ENCODE measurements at regions not wholly inside any gene's neighbourhood (a gene's known extent, or its start where the extent isn't known, plus 50 kb on each side); places are given as distances from the start of the nearest gene placed in this dataset.

DNA sequence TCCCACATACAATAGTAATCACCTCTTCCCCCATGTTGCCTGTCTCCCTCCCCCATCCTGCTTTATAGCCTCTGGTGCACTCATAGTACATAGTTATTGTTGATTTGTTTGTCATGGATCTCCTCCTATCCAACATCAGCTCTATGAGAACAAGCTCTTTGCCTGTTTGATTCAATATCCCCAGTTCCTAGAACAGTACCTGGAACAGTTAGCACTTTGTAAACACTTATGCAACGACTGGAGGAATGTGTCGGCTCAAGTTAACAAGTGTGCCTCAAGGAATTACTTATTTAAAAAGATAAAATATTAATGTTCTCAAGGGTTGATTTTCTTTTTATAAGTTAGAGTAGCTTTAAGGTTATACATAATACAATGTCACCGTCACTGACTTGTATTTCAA lies 271.6 kb upstream of the KAZN start:
- Histone ChIP-seq H3K27me3 (ENCODE audit: low read length) (no peaks in the 10 kb centered on the region), H2AFZ (ENCODE audit: low read depth, low read length, severe bottlenecking) (no peak overlapping the region), H3K9ac (ENCODE audit: low read length) (no peak overlapping the region), H3K36me3 (ENCODE audit: low read length) (no peaks in the 10 kb centered on the region), H3K79me2 (ENCODE audit: insufficient read depth, low read length) (no peaks in the 10 kb centered on the region), H3F3A (ENCODE audit: insufficient read depth) (no peaks in the 10 kb centered on the region), H3K9me3 (ENCODE audit: insufficient read depth, low read length) (no peaks in the 10 kb centered on the region), H3K4me3 (ENCODE audit: insufficient read depth, low read length, poor library complexity, severe bottlenecking) (no peak overlapping the region), H3K9me2 (replicated peaks; ENCODE audit: insufficient read depth, low read length) (no peaks in the 10 kb centered on the region), H4K20me1 (ENCODE audit: low read depth, low read length) (no peaks in the 10 kb centered on the region), H3K27ac (ENCODE audit: low read depth, low read length) (no peak overlapping the region), H3K4me2 (ENCODE audit: low read depth, low read length, poor library complexity, severe bottlenecking) (no peak overlapping the region)
- TF ChIP-seq, protein P1, sequence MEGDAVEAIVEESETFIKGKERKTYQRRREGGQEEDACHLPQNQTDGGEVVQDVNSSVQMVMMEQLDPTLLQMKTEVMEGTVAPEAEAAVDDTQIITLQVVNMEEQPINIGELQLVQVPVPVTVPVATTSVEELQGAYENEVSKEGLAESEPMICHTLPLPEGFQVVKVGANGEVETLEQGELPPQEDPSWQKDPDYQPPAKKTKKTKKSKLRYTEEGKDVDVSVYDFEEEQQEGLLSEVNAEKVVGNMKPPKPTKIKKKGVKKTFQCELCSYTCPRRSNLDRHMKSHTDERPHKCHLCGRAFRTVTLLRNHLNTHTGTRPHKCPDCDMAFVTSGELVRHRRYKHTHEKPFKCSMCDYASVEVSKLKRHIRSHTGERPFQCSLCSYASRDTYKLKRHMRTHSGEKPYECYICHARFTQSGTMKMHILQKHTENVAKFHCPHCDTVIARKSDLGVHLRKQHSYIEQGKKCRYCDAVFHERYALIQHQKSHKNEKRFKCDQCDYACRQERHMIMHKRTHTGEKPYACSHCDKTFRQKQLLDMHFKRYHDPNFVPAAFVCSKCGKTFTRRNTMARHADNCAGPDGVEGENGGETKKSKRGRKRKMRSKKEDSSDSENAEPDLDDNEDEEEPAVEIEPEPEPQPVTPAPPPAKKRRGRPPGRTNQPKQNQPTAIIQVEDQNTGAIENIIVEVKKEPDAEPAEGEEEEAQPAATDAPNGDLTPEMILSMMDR (IDR thresholded peaks at IDR 0.05; ENCODE audit: insufficient read depth, low read length, poor library complexity, severe bottlenecking), result no peak
- no peak for TF ChIP-seq EZH2phosphoT487 (conservative IDR thresholded peaks at IDR 0.05; ENCODE audit: low read length)

GRCh38 chr1:14328685-14329084 lies 269.8 kb upstream of the KAZN start:
- Histone ChIP-seq H3K27me3 (ENCODE audit: low read length) (no peaks in the 10 kb centered on the region), H3K27ac (ENCODE audit: low read depth, low read length) (no peak overlapping the region), H3K9ac (ENCODE audit: low read length) (no peak overlapping the region), H3K36me3 (ENCODE audit: low read length) (no peaks in the 10 kb centered on the region), H2AFZ (ENCODE audit: low read depth, low read length, severe bottlenecking) (no peak overlapping the region), H3F3A (ENCODE audit: insufficient read depth) (no peaks in the 10 kb centered on the region), H3K9me3 (ENCODE audit: insufficient read depth, low read length) (no peaks in the 10 kb centered on the region), H4K20me1 (ENCODE audit: low read depth, low read length) (no peaks in the 10 kb centered on the region), H3K9me2 (replicated peaks; ENCODE audit: insufficient read depth, low read length) (no peaks in the 10 kb centered on the region), H3K79me2 (ENCODE audit: insufficient read depth, low read length) (no peaks in the 10 kb centered on the region), H3K4me3 (ENCODE audit: insufficient read depth, low read length, poor library complexity, severe bottlenecking) (no peak overlapping the region), H3K4me2 (ENCODE audit: low read depth, low read length, poor library complexity, severe bottlenecking) (no peak overlapping the region)
- TF ChIP-seq, protein P1 (IDR thresholded peaks at IDR 0.05; ENCODE audit: insufficient read depth, low read length, poor library complexity, severe bottlenecking), result no peak
- no peak for TF ChIP-seq EZH2phosphoT487 (conservative IDR thresholded peaks at IDR 0.05; ENCODE audit: low read length)

DNA sequence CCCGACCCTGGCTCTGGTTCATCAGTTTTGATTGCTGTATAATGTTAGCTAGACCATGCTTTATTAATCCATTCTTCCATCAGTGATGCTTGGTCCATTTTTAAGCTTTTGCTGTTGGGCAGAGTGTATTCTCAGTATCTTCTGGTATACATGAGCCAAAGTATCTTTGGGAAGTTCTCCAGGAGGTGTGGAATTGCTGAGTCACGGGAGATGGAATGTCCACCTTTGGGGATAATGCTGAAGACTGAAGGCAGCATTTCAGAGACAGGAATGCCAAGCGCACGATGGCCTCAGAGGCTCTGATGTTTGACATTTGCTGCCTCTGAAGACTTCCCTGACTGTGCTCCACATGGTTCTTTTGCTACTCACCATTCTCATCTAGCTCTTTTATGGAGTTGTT lies 266.3 kb upstream of the KAZN start:
- Histone ChIP-seq H2AFZ (ENCODE audit: low read depth, low read length, severe bottlenecking) (no peak overlapping the region), H3K79me2 (ENCODE audit: insufficient read depth, low read length) (no peaks in the 10 kb centered on the region), H3F3A (ENCODE audit: insufficient read depth) (no peaks in the 10 kb centered on the region), H3K36me3 (ENCODE audit: low read length) (no peaks in the 10 kb centered on the region), H3K27me3 (ENCODE audit: low read length) (no peaks in the 10 kb centered on the region), H3K4me2 (ENCODE audit: low read depth, low read length, poor library complexity, severe bottlenecking) (no peak overlapping the region), H3K4me3 (ENCODE audit: insufficient read depth, low read length, poor library complexity, severe bottlenecking) (no peak overlapping the region), H3K9me3 (ENCODE audit: insufficient read depth, low read length) (no peaks in the 10 kb centered on the region), H3K9me2 (replicated peaks; ENCODE audit: insufficient read depth, low read length) (no peaks in the 10 kb centered on the region), H4K20me1 (ENCODE audit: low read depth, low read length) (no peaks in the 10 kb centered on the region), H3K9ac (ENCODE audit: low read length) (no peak overlapping the region), H3K27ac (ENCODE audit: low read depth, low read length) (no peak overlapping the region)
- TF ChIP-seq, protein P1 (IDR thresholded peaks at IDR 0.05; ENCODE audit: insufficient read depth, low read length, poor library complexity, severe bottlenecking), result no peak
- no peak for TF ChIP-seq EZH2phosphoT487 (conservative IDR thresholded peaks at IDR 0.05; ENCODE audit: low read length)

Data from SU-DHL-6 (cell line).